SK-N-SH (cell line): ENCODE measurements at regions not wholly inside any gene's neighbourhood (a gene's known extent, or its start where the extent isn't known, plus 50 kb on each side); places are given as distances from the start of the nearest gene placed in this dataset.

Experiments used
- CTCF ChIA-PET: fragments of 300-600, 350-600 bp; formaldehyde crosslinking; extraction: SDS; loops from one replicate; lab custom pipeline; 2021; lab: Yijun Ruan, JAX
- POLR2A ChIA-PET: fragments of 350-600 bp; sonication (Branson Sonifier 250); formaldehyde crosslinking; extraction: SDS; loops from one replicate; lab custom pipeline; 2020; ENCODE audit warnings: antibody characterized with exemption, inconsistent platforms; lab: Yijun Ruan, JAX
- DNase-seq: peaks from one replicate; pipeline ENCODE4 v3.0.0; 2012
- H2AFZ ChIP-seq: fragments of 200-600 bp; sonication (generic); 2 replicates; pipeline ENCODE4 v1.8.1; 2016; ENCODE audit warnings: antibody characterized with exemption, mild to moderate bottlenecking, low read depth
- H3F3A ChIP-seq: fragments of 200-600 bp; sonication (generic); replicated peaks from 2 replicates; pipeline ENCODE3; 2016; ENCODE audit warnings: antibody characterized with exemption, mild to moderate bottlenecking; ENCODE audit not compliant: insufficient read depth
- H3K27ac ChIP-seq, 2 experiments: fragments of 200-500 bp in 1 of 2; fragments of 200-600 bp in 1 of 2; sonication (Bioruptor generic) in 1 of 2; sonication (generic), shearing (Covaris generic) in 1 of 2; 2 replicates each; pipeline versions ENCODE4 v1.5.1 to v1.6.1; 2014 to 2016; ENCODE audit warnings: low read depth in 2 of 2, inconsistent platforms in 1 of 2, low read length in 1 of 2, mild to moderate bottlenecking in 1 of 2, mixed read lengths in 1 of 2
- H3K27me3 ChIP-seq: fragments of 200-600 bp; sonication (generic), shearing (Covaris generic); 2 replicates; pipeline ENCODE4 v1.6.1; 2016; ENCODE audit warnings: mixed run types; ENCODE audit not compliant: insufficient read depth
- H3K36me3 ChIP-seq, 2 experiments: fragments of 200-500 bp in 1 of 2; fragments of 200-600 bp in 1 of 2; sonication (Bioruptor generic) in 1 of 2; sonication (generic) in 1 of 2; replicated peaks in 1 of 2; 2 replicates each; pipeline versions ENCODE3 to v1.5.1; 2014 to 2016; ENCODE audit warnings: low read length in 1 of 2, mild to moderate bottlenecking in 1 of 2; ENCODE audit not compliant: insufficient read depth in 2 of 2, control insufficient read depth in 1 of 2
- H3K4me1 ChIP-seq, 2 experiments: fragments of 200-500 bp in 1 of 2; fragments of 200-600 bp in 1 of 2; sonication (Bioruptor generic) in 1 of 2; sonication (generic), shearing (Covaris generic) in 1 of 2; 2 replicates each; pipeline versions ENCODE4 v1.5.1 to v1.6.1; 2014 to 2016; ENCODE audit warnings: low read depth in 1 of 2, low read length in 1 of 2, mixed run types in 1 of 2; ENCODE audit not compliant: insufficient read depth in 2 of 2, control insufficient read depth in 1 of 2
- H3K4me2 ChIP-seq: fragments of 200-600 bp; sonication (generic), shearing (Covaris generic); 2 replicates; pipeline ENCODE4 v1.6.1; 2017; ENCODE audit warnings: mixed run types
- H3K4me3 ChIP-seq, 2 experiments: fragments of 200-500 bp in 1 of 2; fragments of 200-600 bp in 1 of 2; sonication (Bioruptor generic) in 1 of 2; sonication (generic), shearing (Covaris generic) in 1 of 2; 2 replicates each; pipeline versions ENCODE4 v1.5.1 to v1.8.1; 2014 to 2016; ENCODE audit warnings: low read depth in 2 of 2, inconsistent platforms in 1 of 2, low read length in 1 of 2, mild to moderate bottlenecking in 1 of 2, mixed read lengths in 1 of 2, moderate library complexity in 1 of 2
- H3K79me2 ChIP-seq: fragments of 200-600 bp; sonication (generic); 2 replicates; pipeline ENCODE4 v1.8.1; 2017; ENCODE audit warnings: mild to moderate bottlenecking; ENCODE audit not compliant: insufficient read depth
- H3K9ac ChIP-seq: fragments of 200-600 bp; sonication (generic); 2 replicates; pipeline ENCODE4 v1.6.1; 2017; ENCODE audit warnings: mixed run types
- H3K9me2 ChIP-seq: fragments of 200-600 bp; sonication (generic); 2 replicates; pipeline ENCODE4 v1.6.1; 2017; ENCODE audit warnings: mixed run types
- H3K9me3 ChIP-seq: fragments of 200-600 bp; sonication (generic); 2 replicates; pipeline ENCODE4 v1.6.1; 2017; ENCODE audit warnings: mixed run types, mild to moderate bottlenecking, moderate library complexity
- H4K20me1 ChIP-seq: fragments of 200-600 bp; sonication (generic); 2 replicates; pipeline ENCODE4 v1.6.1; 2017; ENCODE audit warnings: mild to moderate bottlenecking, mixed run types; ENCODE audit not compliant: insufficient read depth
- EP300 ChIP-seq, 2 experiments: IDR thresholded peaks; 2 replicates each; pipeline versions ENCODE4 v1.4.0 to v1.6.1; 2012; ENCODE audit warnings: borderline replicate concordance in 1 of 2, low read depth in 1 of 2, low read length in 1 of 2
- FOSL2 ChIP-seq: IDR thresholded peaks from 2 replicates; pipeline ENCODE4 v1.4.0; 2012; ENCODE audit warnings: low read depth, mild to moderate bottlenecking, moderate library complexity, borderline replicate concordance
- FOXJ3 ChIP-seq: sonication (generic); formaldehyde crosslinking; IDR thresholded peaks from 2 replicates; pipeline ENCODE4 v1.5.1; 2020; ENCODE audit warnings: mild to moderate bottlenecking, missing genetic modification reagents
- GABPA ChIP-seq: IDR thresholded peaks from 2 replicates; pipeline ENCODE4 v1.4.0; 2012; ENCODE audit warnings: low read depth, mild to moderate bottlenecking
- MAX ChIP-seq: IDR thresholded peaks from 2 replicates; pipeline ENCODE4 v1.4.0; 2012; ENCODE audit warnings: low read depth
- MXI1 ChIP-seq: IDR thresholded peaks from 2 replicates; pipeline ENCODE4 v1.6.1; 2012; ENCODE audit warnings: mild to moderate bottlenecking, low read depth, low read length, improper control_type of control experiment
- NFIC ChIP-seq: IDR thresholded peaks from 2 replicates; pipeline ENCODE4 v1.4.0; 2012; ENCODE audit warnings: borderline replicate concordance
- NRF1 ChIP-seq: IDR thresholded peaks from 2 replicates; pipeline ENCODE4 v1.6.1; 2012; ENCODE audit warnings: low read depth, mild to moderate bottlenecking, low read length
- PBX3 ChIP-seq: IDR thresholded peaks from 2 replicates; pipeline ENCODE4; 2012
- POLR2AphosphoS5 ChIP-seq: IDR thresholded peaks from 2 replicates; pipeline ENCODE4 v1.6.1; 2012; ENCODE audit warnings: low read depth, low read length
- REST ChIP-seq: IDR thresholded peaks from 2 replicates; pipeline ENCODE4 v1.6.1; 2012; ENCODE audit warnings: mild to moderate bottlenecking, low read depth, low read length, moderate library complexity
- SIN3A ChIP-seq: IDR thresholded peaks from 2 replicates; pipeline ENCODE4 v1.6.1; 2012; ENCODE audit warnings: low read depth, mild to moderate bottlenecking, low read length, moderate library complexity, borderline replicate concordance
- SMC3 ChIP-seq: IDR thresholded peaks from 2 replicates; pipeline ENCODE4 v1.6.1; 2012; ENCODE audit warnings: low read depth, low read length, improper control_type of control experiment
- YY1 ChIP-seq: IDR thresholded peaks from 2 replicates; pipeline ENCODE4 v1.4.0; 2012; ENCODE audit warnings: low read depth, mild to moderate bottlenecking
- WGBS: methylation state at CpG from one replicate; pipeline ENCODE4 v1.1.6; 2017; ENCODE audit warnings: low lambda C conversion rate; 5-methylcytosine and 5-hydroxymethylcytosine counted together

- ChIA-PET POLR2A (no interaction called here), CTCF (no interaction called here)
- DNase-seq = no peak
- H3F3A ChIP-seq = no peaks in the 10 kb centered on the region
- no peaks in the 10 kb centered on the region for H3K9me3 ChIP-seq
- no peaks in the 10 kb centered on the region for H3K79me2 ChIP-seq
- H3K27me3 ChIP-seq = no peaks in the 10 kb centered on the region
- no peak overlapping the region for H3K4me2 ChIP-seq
- H4K20me1 ChIP-seq = no peaks in the 10 kb centered on the region
- no peak overlapping the region for H2AFZ ChIP-seq
- H3K9ac ChIP-seq = no peak overlapping the region
- H3K9me2 ChIP-seq = no peaks in the 10 kb centered on the region
- H3K4me1 ChIP-seq = no peaks in the 10 kb centered on the region
- H3K4me3 ChIP-seq = no peak overlapping the region
- no peak overlapping the region for H3K27ac ChIP-seq
- no peaks in the 10 kb centered on the region for H3K36me3 ChIP-seq
- 43% methylated on average over 4 of the region's 4 CpGs for WGBS
- no peak for TF ChIP-seq SMC3
- no peak for TF ChIP-seq NFIC
- TF ChIP-seq PBX3 = no peak
- no peak for TF ChIP-seq REST
- no peak for TF ChIP-seq MXI1
- no peak for TF ChIP-seq YY1
- no peak for TF ChIP-seq FOXJ3 (CRISPR knock-in tag)
- no peak for TF ChIP-seq NRF1
- no peak for TF ChIP-seq EP300 (IDR thresholded peaks at IDR 0.05; ENCODE audit: borderline replicate concordance in 1 of 2, low read depth in 1 of 2, low read length in 1 of 2)
- no peak for TF ChIP-seq GABPA
- TF ChIP-seq SIN3A = no peak
- TF ChIP-seq POLR2AphosphoS5 = no peak
- no peak for TF ChIP-seq MAX
- TF ChIP-seq FOSL2 = no peak
Measured at GRCh38 chr2:147559070-147559725, 285.6 kb upstream of the ACVR2A start.
